OCI-LY7 (cell line): ENCODE measurements at regions not wholly inside any gene's neighbourhood (a gene's known extent, or its start where the extent isn't known, plus 50 kb on each side); places are given as distances from the start of the nearest gene placed in this dataset.

ENCODE experiments used
- EZH2phosphoT487 ChIP-seq: fragments of 200-600 bp; sonication (generic); IDR thresholded peaks from 2 replicates; pipeline ENCODE4 v1.6.1; 2018; ENCODE audit warnings: low read depth, borderline replicate concordance, mild to moderate bottlenecking, mixed run types, antibody characterized with exemption, low read length, moderate library complexity, mixed read lengths
- TF ChIP-seq, protein P1 (sequence below): fragments of 200-600 bp; sonication (generic); conservative IDR thresholded peaks from 2 replicates; pipeline ENCODE4 v1.5.1; 2014; ENCODE audit warnings: mild to moderate bottlenecking, antibody characterized with exemption, low read length, moderate library complexity, mixed read lengths

DNA sequence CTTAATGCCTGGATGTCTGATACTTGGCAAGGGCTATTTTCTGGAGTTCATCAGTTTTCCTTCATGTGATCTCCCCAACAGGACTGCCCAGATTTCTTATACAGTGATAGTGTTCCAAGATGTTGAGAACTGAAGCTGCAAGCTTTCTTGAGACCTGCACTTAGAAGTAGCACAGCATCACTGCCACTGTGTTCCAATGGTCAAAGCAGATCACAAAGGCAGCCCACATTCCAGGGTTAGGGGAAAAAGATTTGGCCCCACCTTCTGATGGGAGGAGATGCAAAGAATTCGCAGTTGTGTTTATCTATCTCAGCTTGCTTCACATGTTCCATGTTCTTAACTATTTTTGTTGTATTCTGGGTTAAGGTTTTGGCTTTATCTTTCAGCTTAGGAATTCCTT lies 78.2 kb downstream of the GPX5 start:
- TF ChIP-seq, protein P1, sequence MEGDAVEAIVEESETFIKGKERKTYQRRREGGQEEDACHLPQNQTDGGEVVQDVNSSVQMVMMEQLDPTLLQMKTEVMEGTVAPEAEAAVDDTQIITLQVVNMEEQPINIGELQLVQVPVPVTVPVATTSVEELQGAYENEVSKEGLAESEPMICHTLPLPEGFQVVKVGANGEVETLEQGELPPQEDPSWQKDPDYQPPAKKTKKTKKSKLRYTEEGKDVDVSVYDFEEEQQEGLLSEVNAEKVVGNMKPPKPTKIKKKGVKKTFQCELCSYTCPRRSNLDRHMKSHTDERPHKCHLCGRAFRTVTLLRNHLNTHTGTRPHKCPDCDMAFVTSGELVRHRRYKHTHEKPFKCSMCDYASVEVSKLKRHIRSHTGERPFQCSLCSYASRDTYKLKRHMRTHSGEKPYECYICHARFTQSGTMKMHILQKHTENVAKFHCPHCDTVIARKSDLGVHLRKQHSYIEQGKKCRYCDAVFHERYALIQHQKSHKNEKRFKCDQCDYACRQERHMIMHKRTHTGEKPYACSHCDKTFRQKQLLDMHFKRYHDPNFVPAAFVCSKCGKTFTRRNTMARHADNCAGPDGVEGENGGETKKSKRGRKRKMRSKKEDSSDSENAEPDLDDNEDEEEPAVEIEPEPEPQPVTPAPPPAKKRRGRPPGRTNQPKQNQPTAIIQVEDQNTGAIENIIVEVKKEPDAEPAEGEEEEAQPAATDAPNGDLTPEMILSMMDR, result no peak
- no peak for TF ChIP-seq EZH2phosphoT487
